K562 (cell line): ENCODE measurements at regions not wholly inside any gene's neighbourhood (a gene's known extent, or its start where the extent isn't known, plus 50 kb on each side); places are given as distances from the start of the nearest gene placed in this dataset.

Source experiments
- ATAC-seq: fragments of 200-7000 bp; cut with Tn5 transposase; 3 replicates; pipeline ENCODE4 v1.9.1; 2020; ENCODE audit warnings: moderate library complexity
- BruUV-seq: library from RNA; stranded (reverse); fragments of 400-500 nt; replicated peaks from 2 replicates; lab custom pipeline; 2021; lab: Mats Ljungman, UMichigan
- CTCF ChIA-PET: fragments of 300-600 bp; formaldehyde crosslinking; extraction: SDS; loops from one replicate; lab custom pipeline; 2021; ENCODE audit warnings: low intra/inter-chr PET ratio; lab: Yijun Ruan, JAX
- POLR2A ChIA-PET: fragments of 300-600, 350-650 bp; sonication (Branson Sonifier 250); formaldehyde crosslinking; extraction: SDS; loops from one replicate; lab custom pipeline; 2021; ENCODE audit warnings: antibody characterized with exemption, inconsistent platforms; lab: Yijun Ruan, JAX
- DNase-seq, 4 experiments: peaks; one replicate each; pipeline versions ENCODE4 v3.0.0 to v3.0.0-alpha.2; 2011 to 2018; ENCODE audit warnings: low spot score in 3 of 4, mixed read lengths in 3 of 4; ENCODE audit errors: extremely low read depth in 1 of 4
- FAIRE-seq: peaks from 2 replicates; lab custom pipeline; 2011; peaks lifted over from hg19 to GRCh38; lab: Jason Lieb, UNC
- H2AFZ ChIP-seq: 2 replicates; pipeline ENCODE4 v1.6.0; 2011; ENCODE audit warnings: low read depth, low read length, control low read depth, inconsistent platforms
- H3K27ac ChIP-seq: fragments of 200-600 bp; 3 replicates; pipeline ENCODE4 v1.8.0; 2011; ENCODE audit warnings: low read depth, mild to moderate bottlenecking, control low read depth, inconsistent platforms, low read length, moderate library complexity, mixed read lengths; ENCODE audit errors: extremely low read depth
- H3K27me3 ChIP-seq, 2 experiments: fragments of 300-600 bp in 1 of 2; 2 replicates in 1 of 2; 3 replicates in 1 of 2; pipeline versions ENCODE4 v1.6.0 to v1.8.0; 2011; ENCODE audit warnings: inconsistent platforms in 2 of 2, low read length in 2 of 2, mild to moderate bottlenecking in 1 of 2, mixed read lengths in 1 of 2, moderate library complexity in 1 of 2; ENCODE audit not compliant: control insufficient read depth in 2 of 2, insufficient read depth in 2 of 2
- H3K36me3 ChIP-seq: fragments of 300-600 bp; 3 replicates; pipeline ENCODE4 v1.8.0; 2011; ENCODE audit warnings: mild to moderate bottlenecking, low read length, inconsistent platforms; ENCODE audit not compliant: control insufficient read depth, insufficient read depth
- H3K4me1 ChIP-seq, 2 experiments: fragments of 200-600 bp in 1 of 2; replicated peaks in 1 of 2; 2 replicates in 1 of 2; 3 replicates in 1 of 2; pipeline versions ENCODE4 v1.5.1 to v1.8.0; 2011; ENCODE audit warnings: inconsistent platforms in 2 of 2, low read length in 2 of 2, mild to moderate bottlenecking in 1 of 2, mixed read lengths in 1 of 2, moderate library complexity in 1 of 2; ENCODE audit not compliant: control insufficient read depth in 2 of 2, insufficient read depth in 2 of 2
- H3K4me2 ChIP-seq: 2 replicates; pipeline ENCODE4 v1.6.1; 2011; ENCODE audit warnings: low read length, control low read depth, inconsistent platforms, mixed read lengths; ENCODE audit not compliant: insufficient read depth
- H3K4me3 ChIP-seq: fragments of 200-600 bp; sonication (generic), shearing (Covaris generic); 2 replicates; pipeline ENCODE4 v1.5.1; 2016; ENCODE audit warnings: control low read depth, inconsistent platforms
- H3K79me2 ChIP-seq: fragments of 200-600 bp; 3 replicates; pipeline ENCODE4 v1.8.0; 2011; ENCODE audit warnings: low read length, inconsistent platforms; ENCODE audit not compliant: control insufficient read depth, insufficient read depth
- H3K9ac ChIP-seq, 2 experiments: 2 replicates each; pipeline versions ENCODE4 v1.6.0 to v1.6.1; 2011; ENCODE audit warnings: low read depth in 2 of 2, low read length in 2 of 2, control low read depth in 1 of 2, inconsistent platforms in 1 of 2, mild to moderate bottlenecking in 1 of 2, mixed read lengths in 1 of 2; ENCODE audit not compliant: insufficient read depth in 1 of 2
- H3K9me1 ChIP-seq: one replicate; pipeline ENCODE4 v1.6.0; 2011; ENCODE audit warnings: inconsistent platforms, mild to moderate bottlenecking, low read length, moderate library complexity; ENCODE audit not compliant: control insufficient read depth, insufficient read depth
- H3K9me3 ChIP-seq: replicated peaks from 2 replicates; pipeline ENCODE4 v1.5.1; 2011; ENCODE audit warnings: low read depth, low read length, inconsistent platforms; ENCODE audit not compliant: control insufficient read depth, insufficient read depth
- H4K20me1 ChIP-seq: replicated peaks from 2 replicates; pipeline ENCODE4 v1.6.1; 2011; ENCODE audit warnings: low read length, inconsistent platforms, mixed read lengths; ENCODE audit not compliant: control insufficient read depth, insufficient read depth
- CBX8 ChIP-seq: fragments of 200-600 bp; sonication (generic); IDR thresholded peaks from 2 replicates; pipeline ENCODE4 v1.6.1; 2012; ENCODE audit warnings: borderline replicate concordance, mixed run types, low read depth, mild to moderate bottlenecking, moderate library complexity, mixed read lengths, low read length, control low read depth, inconsistent platforms; ENCODE audit not compliant: poor library complexity, severe bottlenecking; ENCODE audit errors: extremely low read depth
- WGBS: fragments of 100-300 bp; shearing (Covaris generic); methylation state at CpG from one replicate; pipeline ENCODE4 v1.1.6; 2016; ENCODE audit warnings: low coverage, mixed read lengths; ENCODE audit not compliant: insufficient coverage; ENCODE audit errors: missing lambda C conversion rate; 5-methylcytosine and 5-hydroxymethylcytosine counted together
- in situ Hi-C: fragments of 300-500 bp; cut with MboI; formaldehyde crosslinking; loops from 4 replicates; pipeline ENCODE4 v1.15.0; 2018; ENCODE audit warnings: inconsistent platforms, mixed read lengths
- intact Hi-C: fragments of 100-400 bp; cut with micrococcal nuclease; formaldehyde crosslinking; loops from 2 replicates; pipeline ENCODE4 v1.14.2; 2022
- TF ChIP-seq, protein P1 (sequence below): sonication (generic); formaldehyde crosslinking; IDR thresholded peaks from 2 replicates; pipeline ENCODE4 v1.8.1; 2023; ENCODE audit warnings: missing genetic modification reagents, mild to moderate bottlenecking, borderline replicate concordance

DNA sequence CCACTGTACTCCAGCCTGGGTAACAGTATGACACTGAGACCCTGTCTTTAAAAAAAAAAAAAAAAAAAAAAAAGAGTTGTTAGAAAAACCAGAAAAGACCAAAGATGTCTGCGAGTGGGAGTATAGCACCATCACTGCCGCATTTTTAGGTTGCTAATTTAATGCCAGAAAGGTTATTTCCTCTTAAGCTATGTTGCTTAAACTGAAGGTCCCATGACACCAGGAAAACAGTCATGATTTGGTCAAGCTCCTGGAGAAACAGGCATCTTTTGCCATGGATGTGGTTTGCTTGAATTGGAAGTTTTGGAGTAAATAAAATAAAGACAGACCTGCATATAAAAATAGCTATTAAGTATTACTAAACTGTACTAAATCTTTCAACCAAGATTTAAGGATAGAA lies 68.3 kb upstream of the TNFRSF21 start:
- Histone ChIP-seq H3K79me2 (no peaks in the 10 kb centered on the region), H3K36me3 (no peaks in the 10 kb centered on the region), H4K20me1 (no peaks in the 10 kb centered on the region), H3K27me3 (peaks cover 27% of the 10 kb centered on the region in 2 experiments), H3K9ac (no peak overlapping the region), H3K4me1 (no peaks in the 10 kb centered on the region; a peak in 1 of 5 replicates), H3K27ac (no peak overlapping the region), H3K9me3 (no peaks in the 10 kb centered on the region), H2AFZ (no peak overlapping the region), H3K4me3 (no peak overlapping the region), H3K4me2 (no peak overlapping the region), H3K9me1 (no peaks in the 10 kb centered on the region)
- in situ Hi-C loops = no loop called here
- no peak for FAIRE-seq
- ChIA-PET POLR2A (interaction anchor here (1.0 kb wide), 1 partner anchor 105 kb away, joined by 3 read pairs; no protein-coding TSS in a partner anchor), CTCF (no interaction called here)
- 0% methylated on average over 2 of the region's 2 CpGs for WGBS
- peak; percentile 3 for TF ChIP-seq CBX8
- TF ChIP-seq, protein P1, sequence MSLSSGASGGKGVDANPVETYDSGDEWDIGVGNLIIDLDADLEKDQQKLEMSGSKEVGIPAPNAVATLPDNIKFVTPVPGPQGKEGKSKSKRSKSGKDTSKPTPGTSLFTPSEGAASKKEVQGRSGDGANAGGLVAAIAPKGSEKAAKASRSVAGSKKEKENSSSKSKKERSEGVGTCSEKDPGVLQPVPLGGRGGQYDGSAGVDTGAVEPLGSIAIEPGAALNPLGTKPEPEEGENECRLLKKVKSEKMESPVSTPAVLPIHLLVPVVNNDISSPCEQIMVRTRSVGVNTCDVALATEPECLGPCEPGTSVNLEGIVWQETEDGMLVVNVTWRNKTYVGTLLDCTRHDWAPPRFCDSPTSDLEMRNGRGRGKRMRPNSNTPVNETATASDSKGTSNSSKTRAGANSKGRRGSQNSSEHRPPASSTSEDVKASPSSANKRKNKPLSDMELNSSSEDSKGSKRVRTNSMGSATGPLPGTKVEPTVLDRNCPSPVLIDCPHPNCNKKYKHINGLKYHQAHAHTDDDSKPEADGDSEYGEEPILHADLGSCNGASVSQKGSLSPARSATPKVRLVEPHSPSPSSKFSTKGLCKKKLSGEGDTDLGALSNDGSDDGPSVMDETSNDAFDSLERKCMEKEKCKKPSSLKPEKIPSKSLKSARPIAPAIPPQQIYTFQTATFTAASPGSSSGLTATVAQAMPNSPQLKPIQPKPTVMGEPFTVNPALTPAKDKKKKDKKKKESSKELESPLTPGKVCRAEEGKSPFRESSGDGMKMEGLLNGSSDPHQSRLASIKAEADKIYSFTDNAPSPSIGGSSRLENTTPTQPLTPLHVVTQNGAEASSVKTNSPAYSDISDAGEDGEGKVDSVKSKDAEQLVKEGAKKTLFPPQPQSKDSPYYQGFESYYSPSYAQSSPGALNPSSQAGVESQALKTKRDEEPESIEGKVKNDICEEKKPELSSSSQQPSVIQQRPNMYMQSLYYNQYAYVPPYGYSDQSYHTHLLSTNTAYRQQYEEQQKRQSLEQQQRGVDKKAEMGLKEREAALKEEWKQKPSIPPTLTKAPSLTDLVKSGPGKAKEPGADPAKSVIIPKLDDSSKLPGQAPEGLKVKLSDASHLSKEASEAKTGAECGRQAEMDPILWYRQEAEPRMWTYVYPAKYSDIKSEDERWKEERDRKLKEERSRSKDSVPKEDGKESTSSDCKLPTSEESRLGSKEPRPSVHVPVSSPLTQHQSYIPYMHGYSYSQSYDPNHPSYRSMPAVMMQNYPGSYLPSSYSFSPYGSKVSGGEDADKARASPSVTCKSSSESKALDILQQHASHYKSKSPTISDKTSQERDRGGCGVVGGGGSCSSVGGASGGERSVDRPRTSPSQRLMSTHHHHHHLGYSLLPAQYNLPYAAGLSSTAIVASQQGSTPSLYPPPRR (CRISPR knock-in tag) = no peak
- DNase-seq = no peak
- no peak for ATAC-seq
- intact Hi-C loops = no loop called here
- no TSS peak for BruUV-seq
